ENCODE measurements at regions not wholly inside any gene's neighbourhood (a gene's known extent, or its start where the extent isn't known, plus 50 kb on each side); places are given as distances from the start of the nearest gene placed in this dataset.

- TF ChIP-seq CTCF (conservative IDR thresholded peaks at IDR 0.05) (no peak), EZH2 (IDR thresholded peaks at IDR 0.05; ENCODE audit: low read depth) (no peak)
These were observed 73.1 kb upstream of the USP24 start for GRCh38 chr1:55288245-55288644.
